Panc1 (cell line): ENCODE measurements at regions not wholly inside any gene's neighbourhood (a gene's known extent, or its start where the extent isn't known, plus 50 kb on each side); places are given as distances from the start of the nearest gene placed in this dataset.

Experiments used
- CTCF ChIP-seq: fragments of 450-650 bp; IDR thresholded peaks from 2 replicates; pipeline ENCODE4 v1.5.1; 2017; ENCODE audit warnings: mild to moderate bottlenecking
- POLR2AphosphoS5 ChIP-seq: IDR thresholded peaks from 2 replicates; pipeline ENCODE4 v1.6.1; 2012; ENCODE audit warnings: mild to moderate bottlenecking, low read depth, low read length, moderate library complexity
- REST ChIP-seq, 2 experiments: IDR thresholded peaks; 2 replicates each; pipeline ENCODE4 v1.6.1; 2011 to 2012; ENCODE audit warnings: low read depth in 2 of 2, control low read depth in 1 of 2, low read length in 1 of 2, mild to moderate bottlenecking in 1 of 2, moderate library complexity in 1 of 2; ENCODE audit not compliant: insufficient read depth in 1 of 2

GRCh38 chr16:29148867-29149272 is 164.0 kb downstream of the LAT start:
- TF ChIP-seq CTCF (no peak), POLR2AphosphoS5 (no peak), REST (IDR thresholded peaks at IDR 0.05; ENCODE audit: insufficient read depth in 1 of 2, low read depth in 2 of 2, low read length in 1 of 2) (no peak)
